Stomach smooth muscle (tissue), 2 donors: ENCODE measurements at regions not wholly inside any gene's neighbourhood (a gene's known extent, or its start where the extent isn't known, plus 50 kb on each side); places are given as distances from the start of the nearest gene placed in this dataset.

Experiments
- H3K27ac ChIP-seq: one replicate; pipeline ENCODE4 v1.7.0; 2013; ENCODE audit warnings: mild to moderate bottlenecking, low read length, inconsistent platforms
- H3K27me3 ChIP-seq, 2 donors: one replicate each; pipeline ENCODE4 v1.7.0; 2013; ENCODE audit warnings: low read length in 2 of 2; ENCODE audit not compliant: insufficient read depth in 2 of 2, control insufficient read depth in 1 of 2
- H3K36me3 ChIP-seq, 2 donors: one replicate each; pipeline ENCODE4 v1.7.0; 2013; ENCODE audit warnings: low read length in 2 of 2; ENCODE audit not compliant: control insufficient read depth in 2 of 2, insufficient read depth in 2 of 2
- H3K4me1 ChIP-seq: one replicate; pipeline ENCODE4 v1.7.0; 2013; ENCODE audit warnings: low read length; ENCODE audit not compliant: control insufficient read depth, insufficient read depth
- H3K4me3 ChIP-seq, 2 donors: one replicate each; pipeline ENCODE4 v1.7.0; 2013; ENCODE audit warnings: low read length in 2 of 2
- H3K9ac ChIP-seq, 2 donors: one replicate each; pipeline ENCODE4 v1.7.0; 2013; ENCODE audit warnings: low read length in 2 of 2, mild to moderate bottlenecking in 1 of 2
- H3K9me3 ChIP-seq, 2 donors: one replicate each; pipeline ENCODE4 v1.7.0; 2013; ENCODE audit warnings: low read length in 2 of 2; ENCODE audit not compliant: control insufficient read depth in 2 of 2
- donor health status: healthy.
- donor health status: Pancreatic carcinoma.

DNA sequence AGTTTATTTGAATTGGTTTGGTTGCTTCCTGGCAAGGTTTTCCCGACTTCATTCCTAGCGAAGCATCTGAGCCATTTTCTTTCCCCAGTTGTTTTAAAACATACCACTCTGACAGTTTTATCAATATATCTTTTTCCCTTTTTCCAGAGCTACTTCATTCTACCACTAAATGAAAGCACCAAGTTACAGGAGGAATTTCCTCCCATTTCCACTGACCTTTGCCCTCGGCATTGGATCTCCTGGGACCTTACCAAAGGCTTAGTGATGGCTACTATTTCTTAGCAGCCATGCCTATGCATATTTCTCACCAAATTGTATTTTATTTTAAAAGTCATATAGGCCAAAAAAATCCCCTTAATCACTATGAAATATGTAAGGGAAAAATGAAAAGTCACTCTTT lies 150.5 kb downstream of the ZNF330 start:
- H3K27ac ChIP-seq, result no peak overlapping the region
- H3K9me3 ChIP-seq, result no peaks in the 10 kb centered on the region
- H3K9ac ChIP-seq, result no peak overlapping the region
- H3K27me3 ChIP-seq, result no peaks in the 10 kb centered on the region
- peaks cover 3% of the 10 kb centered on the region for H3K4me1 ChIP-seq
- no peaks in the 10 kb centered on the region for H3K36me3 ChIP-seq
- no peak overlapping the region for H3K4me3 ChIP-seq

DNA sequence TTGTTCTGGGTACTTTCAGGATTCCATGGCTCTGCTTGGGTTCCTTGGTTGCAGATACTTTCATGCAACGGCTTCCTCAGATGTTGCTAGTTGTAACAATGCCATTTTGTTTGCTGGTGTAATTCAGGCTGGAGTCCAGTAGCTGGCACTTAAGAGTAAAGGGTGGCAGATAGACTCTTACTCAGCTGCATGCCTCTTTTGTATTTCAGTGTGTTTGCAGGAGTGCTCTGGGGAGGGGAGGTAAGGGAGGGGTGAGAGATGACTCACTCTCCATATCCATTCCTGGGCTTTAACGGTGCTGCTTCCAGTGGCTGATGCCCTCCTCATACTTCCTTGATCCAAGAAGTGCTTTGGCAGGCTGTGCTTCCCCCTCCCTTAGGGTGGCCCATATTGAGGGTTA lies 155.2 kb downstream of the ZNF330 start:
- no peaks in the 10 kb centered on the region for H3K9me3 ChIP-seq
- no peak overlapping the region for H3K27ac ChIP-seq
- H3K9ac ChIP-seq, result no peak overlapping the region
- H3K4me1 ChIP-seq, result peaks cover 3% of the 10 kb centered on the region
- no peaks in the 10 kb centered on the region for H3K36me3 ChIP-seq
- H3K4me3 ChIP-seq, result no peak overlapping the region
- no peaks in the 10 kb centered on the region for H3K27me3 ChIP-seq

DNA sequence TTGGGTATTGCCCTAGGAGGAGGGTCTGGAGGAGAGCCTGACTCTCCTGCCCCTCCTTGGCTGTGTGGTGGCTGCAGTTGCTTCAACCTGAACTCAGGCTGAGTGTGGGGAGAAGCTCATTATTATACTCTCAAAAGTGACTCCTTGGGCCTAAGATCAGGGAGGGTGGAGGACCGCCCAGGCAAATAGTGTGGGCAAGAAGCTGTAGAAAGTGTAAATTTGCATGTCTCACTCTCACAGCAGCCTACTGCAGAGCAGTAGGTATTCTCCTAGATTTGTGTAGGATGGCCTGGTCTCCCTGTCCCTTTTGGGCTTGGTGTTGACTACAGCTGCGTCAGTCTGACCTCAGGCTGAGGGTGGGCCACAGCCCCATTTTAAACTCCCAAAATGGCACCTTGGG lies 156.1 kb downstream of the ZNF330 start:
- H3K4me1 ChIP-seq, result no peaks in the 10 kb centered on the region
- no peak overlapping the region for H3K4me3 ChIP-seq
- H3K27ac ChIP-seq, result no peak overlapping the region
- no peaks in the 10 kb centered on the region for H3K9me3 ChIP-seq
- H3K27me3 ChIP-seq, result no peaks in the 10 kb centered on the region
- no peaks in the 10 kb centered on the region for H3K36me3 ChIP-seq
- H3K9ac ChIP-seq, result no peak overlapping the region

DNA sequence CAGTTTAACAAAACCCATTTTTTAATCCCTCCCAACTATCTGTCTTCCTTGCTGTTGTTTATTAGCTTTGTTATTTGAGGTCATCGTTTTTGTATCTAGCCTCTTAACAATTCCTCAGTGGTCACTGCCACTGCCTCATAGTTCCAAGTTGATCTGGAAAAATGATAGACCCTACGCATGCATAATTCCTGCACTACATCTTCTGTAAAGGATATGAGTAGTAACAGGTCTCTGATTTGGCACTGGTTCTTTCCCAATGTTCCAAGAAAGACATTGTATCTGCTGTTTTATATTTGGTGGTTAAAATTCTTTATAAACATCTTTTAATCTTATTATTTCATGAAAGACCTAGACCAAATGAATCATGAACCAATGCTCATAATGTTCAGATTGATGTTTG lies 166.6 kb downstream of the ZNF330 start:
- H3K27me3 ChIP-seq, result no peaks in the 10 kb centered on the region
- H3K9ac ChIP-seq, result no peak overlapping the region
- no peak overlapping the region for H3K27ac ChIP-seq
- H3K4me3 ChIP-seq, result no peak overlapping the region
- H3K9me3 ChIP-seq, result no peaks in the 10 kb centered on the region
- no peaks in the 10 kb centered on the region for H3K36me3 ChIP-seq
- H3K4me1 ChIP-seq, result peaks cover 3% of the 10 kb centered on the region

- Histone ChIP-seq H3K36me3 (no peaks in the 10 kb centered on the region), H3K4me3 (no peak overlapping the region), H3K4me1 (peaks cover 3% of the 10 kb centered on the region), H3K9me3 (no peaks in the 10 kb centered on the region), H3K27me3 (no peaks in the 10 kb centered on the region), H3K27ac (no peak overlapping the region), H3K9ac (no peak overlapping the region)
These were observed 167.8 kb downstream of the ZNF330 start for GRCh38 chr4:141388481-141388880.

DNA sequence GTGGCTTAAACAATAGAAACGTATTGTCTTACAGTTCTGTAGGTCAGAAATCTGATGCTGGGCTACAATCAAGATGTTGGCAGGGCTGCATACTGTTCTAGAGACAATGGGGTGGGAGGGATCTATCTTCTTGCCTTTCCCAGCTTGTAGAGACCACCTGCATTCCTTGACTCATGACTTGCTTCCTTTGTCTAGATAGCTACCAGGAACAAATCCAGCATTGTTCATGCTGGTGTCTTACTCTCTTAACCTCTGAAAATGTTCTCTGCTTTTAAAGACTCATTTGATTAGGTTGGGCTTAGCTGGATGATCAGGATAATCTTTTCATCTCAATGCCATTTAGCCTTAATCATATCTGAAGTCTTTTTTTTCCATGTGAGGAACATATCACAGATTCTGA lies 169.0 kb downstream of the ZNF330 start:
- Histone ChIP-seq H3K9ac (no peak overlapping the region), H3K36me3 (no peaks in the 10 kb centered on the region), H3K4me3 (no peak overlapping the region), H3K9me3 (no peaks in the 10 kb centered on the region), H3K27ac (no peak overlapping the region), H3K27me3 (no peaks in the 10 kb centered on the region), H3K4me1 (peaks cover 3% of the 10 kb centered on the region)

GRCh38 chr4:141390571-141390970 lies 169.9 kb downstream of the ZNF330 start:
- no peaks in the 10 kb centered on the region for H3K27me3 ChIP-seq
- H3K9ac ChIP-seq, result no peak overlapping the region
- H3K27ac ChIP-seq, result no peak overlapping the region
- no peaks in the 10 kb centered on the region for H3K9me3 ChIP-seq
- H3K4me1 ChIP-seq, result peaks cover 3% of the 10 kb centered on the region
- no peak overlapping the region for H3K4me3 ChIP-seq
- H3K36me3 ChIP-seq, result no peaks in the 10 kb centered on the region

DNA sequence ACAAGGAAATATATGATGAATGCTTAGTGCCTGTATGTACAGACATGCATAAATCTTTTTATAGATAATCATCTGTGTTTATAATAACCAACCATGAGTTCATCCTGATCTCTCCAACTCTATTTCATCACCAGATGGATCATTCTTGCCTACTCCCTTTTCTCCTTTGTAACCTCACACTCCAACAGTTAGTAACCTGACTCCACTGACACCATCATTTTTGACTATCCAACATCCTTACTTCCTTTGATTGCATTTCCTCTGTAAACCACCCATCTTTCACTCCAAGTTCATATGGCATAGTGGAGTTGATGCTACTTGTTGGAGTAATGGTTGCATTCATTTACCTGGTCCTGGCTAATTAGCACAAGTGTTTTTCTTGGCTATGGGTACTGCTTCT lies 170.6 kb downstream of the ZNF330 start:
- Histone ChIP-seq H3K27ac (no peak overlapping the region), H3K9me3 (no peaks in the 10 kb centered on the region), H3K4me1 (peaks cover 3% of the 10 kb centered on the region), H3K36me3 (no peaks in the 10 kb centered on the region), H3K27me3 (no peaks in the 10 kb centered on the region), H3K4me3 (no peak overlapping the region), H3K9ac (no peak overlapping the region)

GRCh38 chr4:141391771-141392170 lies 171.1 kb downstream of the ZNF330 start:
- Histone ChIP-seq H3K4me1 (peaks cover 3% of the 10 kb centered on the region), H3K4me3 (no peak overlapping the region), H3K27ac (no peak overlapping the region), H3K36me3 (no peaks in the 10 kb centered on the region), H3K9ac (no peak overlapping the region), H3K9me3 (no peaks in the 10 kb centered on the region), H3K27me3 (no peaks in the 10 kb centered on the region)

DNA sequence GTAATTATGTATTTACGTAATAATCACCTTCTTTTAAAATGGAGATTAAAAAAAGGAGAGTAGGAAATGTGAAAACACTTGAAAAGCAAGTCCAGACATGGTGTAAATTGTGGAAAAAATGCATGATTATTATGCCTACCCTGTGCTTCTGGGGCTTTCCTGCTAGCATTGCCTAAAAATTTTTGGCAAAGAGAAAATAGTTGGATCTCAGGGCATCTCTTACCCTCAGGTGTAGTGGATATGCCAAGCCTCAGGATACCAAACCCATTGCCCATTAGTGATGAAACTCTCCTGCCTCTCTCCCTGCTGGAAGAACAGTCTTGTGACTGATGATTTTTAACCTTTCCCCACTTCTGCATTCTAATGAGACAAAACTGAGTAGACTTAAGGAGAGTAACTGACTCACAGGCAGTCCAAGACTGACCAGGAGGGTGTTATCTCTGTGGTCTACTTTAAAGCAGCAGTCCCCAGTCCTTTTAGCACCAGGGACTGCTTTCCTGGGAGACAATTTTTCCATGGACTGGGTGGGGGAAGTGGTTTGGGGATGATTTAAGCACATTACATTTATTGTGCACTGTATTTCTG lies 174.6 kb downstream of the ZNF330 start:
- Histone ChIP-seq H3K4me1 (no peaks in the 10 kb centered on the region), H3K36me3 (no peaks in the 10 kb centered on the region), H3K4me3 (no peak overlapping the region), H3K9ac (no peak overlapping the region), H3K27me3 (no peaks in the 10 kb centered on the region), H3K9me3 (no peaks in the 10 kb centered on the region), H3K27ac (no peak overlapping the region)

DNA sequence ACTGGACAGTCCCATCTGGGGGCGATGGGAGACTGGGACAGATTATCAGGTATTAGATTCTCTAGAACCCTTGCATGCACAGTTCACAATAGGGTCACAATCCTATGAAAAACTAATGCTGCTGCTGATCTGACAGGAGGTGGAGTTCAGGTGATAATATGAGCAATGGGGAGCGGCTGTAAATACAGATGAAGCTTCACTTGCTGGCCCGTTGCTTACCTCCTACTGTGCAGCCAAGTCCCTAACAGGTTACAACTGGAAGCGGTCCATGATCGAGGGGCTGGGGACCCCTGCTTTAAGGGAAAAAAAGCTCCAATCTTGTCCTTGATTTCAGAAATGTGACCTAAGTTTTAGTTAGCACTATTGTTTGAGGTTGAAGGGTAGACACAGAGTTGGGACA lies 175.2 kb downstream of the ZNF330 start:
- Histone ChIP-seq H3K9ac (no peak overlapping the region), H3K27me3 (no peaks in the 10 kb centered on the region), H3K36me3 (no peaks in the 10 kb centered on the region), H3K4me3 (no peak overlapping the region), H3K27ac (no peak overlapping the region), H3K4me1 (no peaks in the 10 kb centered on the region), H3K9me3 (no peaks in the 10 kb centered on the region)
